ENCODE measurements at regions not wholly inside any gene's neighbourhood (a gene's known extent, or its start where the extent isn't known, plus 50 kb on each side); places are given as distances from the start of the nearest gene placed in this dataset.

GRCh38 chr16:16972831-16973230, 497.9 kb downstream of the XYLT1 start:
- BruUV-seq (replicated peaks), result no TSS peak
- no peak for DNase-seq
- H3K4me1 Mint-ChIP-seq (ENCODE audit: low read depth, unreplicated experiment), result no peaks in the 10 kb centered on the region
- ChIA-PET POLR2A (no interaction called here), CTCF (no interaction called here)
- Histone ChIP-seq H3K9me3 (no peaks in the 10 kb centered on the region), H3K27me3 (replicated peaks; ENCODE audit: control insufficient read depth, insufficient read depth, low read length) (no peaks in the 10 kb centered on the region), H3K4me1 (peaks cover 7% of the 10 kb centered on the region; the same call in 1 of the 2 replicates), H3K36me3 (ENCODE audit: control insufficient read depth, insufficient read depth, low read length) (no peaks in the 10 kb centered on the region), H3K4me3 (ENCODE audit: low read depth, low read length) (no peak overlapping the region)
- H3K27me3 Mint-ChIP-seq (ENCODE audit: insufficient read depth, unreplicated experiment), result no peaks in the 10 kb centered on the region
- TF ChIP-seq CTCF (IDR thresholded peaks at IDR 0.05; ENCODE audit: insufficient read depth in 1 of 2, low read depth in 1 of 2, low read length in 1 of 2, severe bottlenecking in 1 of 2, unreplicated experiment in 1 of 2), result no peak
- H3K36me3 Mint-ChIP-seq (ENCODE audit: insufficient read depth, unreplicated experiment), result no peaks in the 10 kb centered on the region
- H3K4me3 Mint-ChIP-seq (ENCODE audit: unreplicated experiment), result no peak overlapping the region
- no peak overlapping the region for H3K27ac Mint-ChIP-seq (ENCODE audit: unreplicated experiment)
- no peaks in the 10 kb centered on the region for H3K9me3 Mint-ChIP-seq (ENCODE audit: unreplicated experiment)
- intact Hi-C loops (cut with micrococcal nuclease; ENCODE audit: unreplicated experiment), result no loop called here

- H3K36me3 Mint-ChIP-seq (ENCODE audit: insufficient read depth, unreplicated experiment), result no peaks in the 10 kb centered on the region
- BruUV-seq (replicated peaks), result no TSS peak
- no peaks in the 10 kb centered on the region for H3K9me3 Mint-ChIP-seq (ENCODE audit: unreplicated experiment)
- H3K4me1 Mint-ChIP-seq (ENCODE audit: low read depth, unreplicated experiment), result no peaks in the 10 kb centered on the region
- peaks cover 7% of the 10 kb centered on the region; the same call in 1 of the 2 replicates for H3K4me1 ChIP-seq
- H3K27me3 ChIP-seq (replicated peaks; ENCODE audit: control insufficient read depth, insufficient read depth, low read length), result no peaks in the 10 kb centered on the region
- no peaks in the 10 kb centered on the region for H3K36me3 ChIP-seq (ENCODE audit: control insufficient read depth, insufficient read depth, low read length)
- no peaks in the 10 kb centered on the region for H3K27me3 Mint-ChIP-seq (ENCODE audit: insufficient read depth, unreplicated experiment)
- no peak overlapping the region for H3K4me3 Mint-ChIP-seq (ENCODE audit: unreplicated experiment)
- intact Hi-C loops (cut with micrococcal nuclease; ENCODE audit: unreplicated experiment), result no loop called here
- H3K27ac Mint-ChIP-seq (ENCODE audit: unreplicated experiment), result no peak overlapping the region
- TF ChIP-seq CTCF (IDR thresholded peaks at IDR 0.05; ENCODE audit: insufficient read depth in 1 of 2, low read depth in 1 of 2, low read length in 1 of 2, severe bottlenecking in 1 of 2, unreplicated experiment in 1 of 2), result no peak
- POLR2A ChIA-PET, result interaction anchor here (0.5 kb wide), 1 partner anchor 319 kb away, joined by 4 read pairs; no protein-coding TSS in a partner anchor
- no peak overlapping the region for H3K4me3 ChIP-seq (ENCODE audit: low read depth, low read length)
- DNase-seq, result peak in 1 of 2 experiments; percentile 20
- H3K9me3 ChIP-seq, result no peaks in the 10 kb centered on the region
- CTCF ChIA-PET, result no interaction called here
Measured at GRCh38 chr16:16973707-16974591, 496.8 kb downstream of the XYLT1 start.

GRCh38 chr16:16982614-16983013, 488.1 kb downstream of the XYLT1 start:
- no TSS peak for BruUV-seq (replicated peaks)
- peaks cover 6% of the 10 kb centered on the region for H3K36me3 Mint-ChIP-seq (ENCODE audit: insufficient read depth, unreplicated experiment)
- CTCF ChIA-PET, result no interaction called here
- no peaks in the 10 kb centered on the region for H3K27me3 Mint-ChIP-seq (ENCODE audit: insufficient read depth, unreplicated experiment)
- no peak for DNase-seq
- no peak overlapping the region for H3K27ac Mint-ChIP-seq (ENCODE audit: unreplicated experiment)
- no peaks in the 10 kb centered on the region for H3K27me3 ChIP-seq (replicated peaks; ENCODE audit: control insufficient read depth, insufficient read depth, low read length)
- no peaks in the 10 kb centered on the region for H3K9me3 ChIP-seq
- no peaks in the 10 kb centered on the region for H3K36me3 ChIP-seq (ENCODE audit: control insufficient read depth, insufficient read depth, low read length)
- intact Hi-C loops (cut with micrococcal nuclease; ENCODE audit: unreplicated experiment), result no loop called here
- H3K4me1 Mint-ChIP-seq (ENCODE audit: low read depth, unreplicated experiment), result no peaks in the 10 kb centered on the region
- H3K4me3 ChIP-seq (ENCODE audit: low read depth, low read length), result no peak overlapping the region
- no peaks in the 10 kb centered on the region for H3K4me1 ChIP-seq
- POLR2A ChIA-PET, result no interaction called here
- TF ChIP-seq CTCF (IDR thresholded peaks at IDR 0.05; ENCODE audit: insufficient read depth in 1 of 2, low read depth in 1 of 2, low read length in 1 of 2, severe bottlenecking in 1 of 2, unreplicated experiment in 1 of 2), result no peak
- no peak overlapping the region for H3K4me3 Mint-ChIP-seq (ENCODE audit: unreplicated experiment)
- no peaks in the 10 kb centered on the region for H3K9me3 Mint-ChIP-seq (ENCODE audit: unreplicated experiment)
